Liver (tissue), 8 donors: ENCODE measurements at regions not wholly inside any gene's neighbourhood (a gene's known extent, or its start where the extent isn't known, plus 50 kb on each side); places are given as distances from the start of the nearest gene placed in this dataset.

Experiments
- DNase-seq: peaks from one replicate; pipeline ENCODE4 v3.0.0-alpha.2; 2017; ENCODE audit warnings: low spot score
- H3K27ac ChIP-seq, 2 donors: one replicate each; pipeline ENCODE4 v1.7.0; 2013; ENCODE audit warnings: inconsistent platforms in 2 of 2, low read length in 2 of 2, control low read depth in 1 of 2, low read depth in 1 of 2, mild to moderate bottlenecking in 1 of 2
- H3K27me3 ChIP-seq, 4 donors: one replicate each; pipeline versions ENCODE4 v1.6.1 to v1.7.0; 2013; ENCODE audit warnings: low read length in 3 of 4, inconsistent platforms in 1 of 4, mild to moderate bottlenecking in 1 of 4, moderate library complexity in 1 of 4; ENCODE audit not compliant: control insufficient read depth in 4 of 4, insufficient read depth in 4 of 4
- H3K36me3 ChIP-seq, 4 donors: one replicate each; pipeline versions ENCODE4 v1.6.1 to v1.7.0; 2013; ENCODE audit warnings: low read length in 3 of 4, mild to moderate bottlenecking in 3 of 4, low read depth in 1 of 4, moderate library complexity in 1 of 4; ENCODE audit not compliant: control insufficient read depth in 4 of 4, insufficient read depth in 3 of 4
- H3K4me1 ChIP-seq, 4 donors: one replicate each; pipeline versions ENCODE4 v1.6.1 to v1.7.0; 2013; ENCODE audit warnings: low read length in 3 of 4, mild to moderate bottlenecking in 3 of 4, moderate library complexity in 1 of 4; ENCODE audit not compliant: control insufficient read depth in 4 of 4, insufficient read depth in 4 of 4
- H3K4me3 ChIP-seq, 3 donors: one replicate each; pipeline versions ENCODE4 v1.6.1 to v1.7.0; 2013; ENCODE audit warnings: low read length in 3 of 3, control low read depth in 1 of 3, low read depth in 1 of 3, mild to moderate bottlenecking in 1 of 3
- H3K9ac ChIP-seq, 2 donors: one replicate each; pipeline ENCODE4 v1.7.0; 2013; ENCODE audit warnings: low read length in 2 of 2, mild to moderate bottlenecking in 2 of 2, moderate library complexity in 2 of 2, control low read depth in 1 of 2, low read depth in 1 of 2
- H3K9me3 ChIP-seq, 4 donors: one replicate each; pipeline versions ENCODE4 v1.6.1 to v1.7.0; 2013; ENCODE audit warnings: low read length in 3 of 4; ENCODE audit not compliant: control insufficient read depth in 4 of 4
- ATF3 ChIP-seq: IDR thresholded peaks from 2 replicates; pipeline ENCODE4 v1.6.1; 2016; ENCODE audit warnings: antibody characterized with exemption
- EGR1 ChIP-seq, 2 donors: IDR thresholded peaks; 2 replicates each; pipeline ENCODE4 v1.6.1; 2016 to 2018; ENCODE audit warnings: antibody characterized with exemption in 2 of 2, low read depth in 2 of 2
- FOXA1 ChIP-seq: IDR thresholded peaks from 2 replicates; pipeline ENCODE4 v1.6.1; 2016; ENCODE audit warnings: antibody characterized with exemption
- GABPA ChIP-seq, 2 donors: IDR thresholded peaks in 1 of 2; conservative IDR thresholded peaks in 1 of 2; 2 replicates each; pipeline ENCODE4 v1.6.1; 2016; ENCODE audit warnings: antibody characterized with exemption in 2 of 2, mild to moderate bottlenecking in 1 of 2, moderate library complexity in 1 of 2
- HNF4A ChIP-seq, 2 donors: conservative IDR thresholded peaks; 2 replicates each; pipeline ENCODE4 v1.6.1; 2016; ENCODE audit warnings: antibody characterized with exemption in 2 of 2, mild to moderate bottlenecking in 2 of 2
- HNF4G ChIP-seq: IDR thresholded peaks from 2 replicates; pipeline ENCODE4 v1.6.1; 2016; ENCODE audit warnings: antibody characterized with exemption
- JUND ChIP-seq, 2 donors: IDR thresholded peaks; 2 replicates each; pipeline ENCODE4 v1.6.1; 2016; ENCODE audit warnings: antibody characterized with exemption in 2 of 2
- NR2F2 ChIP-seq: IDR thresholded peaks from 2 replicates; pipeline ENCODE4 v1.6.1; 2016; ENCODE audit warnings: antibody characterized with exemption
- RAD21 ChIP-seq, 2 donors: IDR thresholded peaks; 2 replicates each; pipeline ENCODE4 v1.6.1; 2016; ENCODE audit warnings: antibody characterized with exemption in 2 of 2, mild to moderate bottlenecking in 2 of 2
- REST ChIP-seq: IDR thresholded peaks from 2 replicates; pipeline ENCODE4 v1.6.1; 2016; ENCODE audit warnings: antibody characterized with exemption, mild to moderate bottlenecking
- RXRA ChIP-seq, 2 donors: IDR thresholded peaks; 2 replicates each; pipeline ENCODE4 v1.6.1; 2017 to 2018; ENCODE audit warnings: antibody characterized with exemption in 2 of 2, mild to moderate bottlenecking in 1 of 2
- SP1 ChIP-seq: IDR thresholded peaks from 2 replicates; pipeline ENCODE4 v1.6.1; 2018; ENCODE audit warnings: antibody characterized with exemption, mild to moderate bottlenecking
- TAF1 ChIP-seq: conservative IDR thresholded peaks from 2 replicates; pipeline ENCODE4 v1.6.1; 2016; ENCODE audit warnings: antibody characterized with exemption, mild to moderate bottlenecking
- YY1 ChIP-seq: IDR thresholded peaks from 2 replicates; pipeline ENCODE4 v1.6.1; 2016; ENCODE audit warnings: antibody characterized with exemption, mild to moderate bottlenecking
- ZBTB33 ChIP-seq: IDR thresholded peaks from 2 replicates; pipeline ENCODE4 v1.6.1; 2016; ENCODE audit warnings: antibody characterized with exemption
- WGBS: extraction: QIAGEN DNeasy Blood & Tissue Kit; methylation state at CpG from one replicate; pipeline ENCODE4 v1.1.7; 2013; 5-methylcytosine and 5-hydroxymethylcytosine counted together
- TF ChIP-seq, protein P1 (sequence below): fragments of 150-350 bp; IDR thresholded peaks from 2 replicates; pipeline ENCODE4 v1.5.1; 2017; ENCODE audit warnings: improper control_type of control experiment, low read depth, low read length; ENCODE audit not compliant: missing input control
- donor health status: healthy.
- donor health status: healthy.
- donor health status: healthy.
- donor health status: healthy.
- donor health status: healthy.

GRCh38 chr3:55173504-55173903 lies 245.6 kb upstream of the LRTM1 start:
- peaks cover 0 to 3% (median 2%) of the 10 kb centered on the region in 4 donors for H3K9me3 ChIP-seq
- 84% methylated on average over 1 of the region's 1 CpG for WGBS
- no peak for DNase-seq
- TF ChIP-seq, protein P1, sequence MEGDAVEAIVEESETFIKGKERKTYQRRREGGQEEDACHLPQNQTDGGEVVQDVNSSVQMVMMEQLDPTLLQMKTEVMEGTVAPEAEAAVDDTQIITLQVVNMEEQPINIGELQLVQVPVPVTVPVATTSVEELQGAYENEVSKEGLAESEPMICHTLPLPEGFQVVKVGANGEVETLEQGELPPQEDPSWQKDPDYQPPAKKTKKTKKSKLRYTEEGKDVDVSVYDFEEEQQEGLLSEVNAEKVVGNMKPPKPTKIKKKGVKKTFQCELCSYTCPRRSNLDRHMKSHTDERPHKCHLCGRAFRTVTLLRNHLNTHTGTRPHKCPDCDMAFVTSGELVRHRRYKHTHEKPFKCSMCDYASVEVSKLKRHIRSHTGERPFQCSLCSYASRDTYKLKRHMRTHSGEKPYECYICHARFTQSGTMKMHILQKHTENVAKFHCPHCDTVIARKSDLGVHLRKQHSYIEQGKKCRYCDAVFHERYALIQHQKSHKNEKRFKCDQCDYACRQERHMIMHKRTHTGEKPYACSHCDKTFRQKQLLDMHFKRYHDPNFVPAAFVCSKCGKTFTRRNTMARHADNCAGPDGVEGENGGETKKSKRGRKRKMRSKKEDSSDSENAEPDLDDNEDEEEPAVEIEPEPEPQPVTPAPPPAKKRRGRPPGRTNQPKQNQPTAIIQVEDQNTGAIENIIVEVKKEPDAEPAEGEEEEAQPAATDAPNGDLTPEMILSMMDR = no peak
- TF ChIP-seq JUND (IDR thresholded peaks at IDR 0.05) (no peak), ATF3 (no peak), RXRA (IDR thresholded peaks at IDR 0.05) (no peak), TAF1 (no peak), FOXA1 (no peak)
- peaks cover 0 to 7% (median 4%) of the 10 kb centered on the region in 4 donors for H3K27me3 ChIP-seq
- H3K9ac ChIP-seq = no peak overlapping the region
- H3K4me1 ChIP-seq = no peaks in the 10 kb centered on the region
- H3K4me3 ChIP-seq = no peak overlapping the region
- no peaks in the 10 kb centered on the region for H3K36me3 ChIP-seq
- H3K27ac ChIP-seq = no peak overlapping the region

GRCh38 chr3:55172913-55173312 lies 245.1 kb upstream of the LRTM1 start:
- no peak overlapping the region for H3K9ac ChIP-seq
- H3K27me3 ChIP-seq = peaks cover 0 to 6% (median 2%) of the 10 kb centered on the region in 4 donors
- H3K4me3 ChIP-seq = no peak overlapping the region
- WGBS = 82% methylated on average over 4 of the region's 4 CpGs
- H3K36me3 ChIP-seq = no peaks in the 10 kb centered on the region
- no peak overlapping the region for H3K27ac ChIP-seq
- H3K9me3 ChIP-seq = peaks cover 0 to 3% (median 2%) of the 10 kb centered on the region in 4 donors
- no peak for DNase-seq
- no peaks in the 10 kb centered on the region for H3K4me1 ChIP-seq
- TF ChIP-seq YY1 (no peak), HNF4A (conservative IDR thresholded peaks at IDR 0.05) (no peak), NR2F2 (no peak), RAD21 (IDR thresholded peaks at IDR 0.05) (no peak), ATF3 (no peak), FOXA1 (no peak), GABPA (IDR thresholded peaks at IDR 0.05 in 1 of 2, conservative IDR thresholded peaks at IDR 0.05 in 1 of 2) (no peak), HNF4G (no peak), ZBTB33 (no peak), REST (no peak), JUND (IDR thresholded peaks at IDR 0.05) (no peak), SP1 (no peak), EGR1 (IDR thresholded peaks at IDR 0.05; ENCODE audit: low read depth in 2 of 2) (no peak), RXRA (IDR thresholded peaks at IDR 0.05) (no peak), TAF1 (no peak)
- TF ChIP-seq, protein P1 = no peak
